BE2C (cell line): ENCODE measurements at regions not wholly inside any gene's neighbourhood (a gene's known extent, or its start where the extent isn't known, plus 50 kb on each side); places are given as distances from the start of the nearest gene placed in this dataset.

Experiments
- DNase-seq: peaks from one replicate; pipeline ENCODE4 v3.0.0-alpha.2; 2020
- H3K27me3 ChIP-seq: fragments of 250-450 bp; sonication (Bioruptor Pico); 2 replicates; pipeline ENCODE4 v1.5.1; 2020; ENCODE audit warnings: mild to moderate bottlenecking
- H3K36me3 ChIP-seq: fragments of 250-450 bp; sonication (Bioruptor Pico); 2 replicates; pipeline ENCODE4 v1.5.1; 2020; ENCODE audit warnings: mild to moderate bottlenecking
- H3K4me1 ChIP-seq: fragments of 250-450 bp; sonication (Bioruptor Pico); 2 replicates; pipeline ENCODE4 v1.5.1; 2020
- H3K4me3 ChIP-seq: 2 replicates; pipeline ENCODE4 v1.5.1; 2011; ENCODE audit warnings: low read depth, low read length
- H3K9me3 ChIP-seq: fragments of 250-450 bp; sonication (Bioruptor Pico); 2 replicates; pipeline ENCODE4 v1.5.1; 2020
- TF ChIP-seq, protein P1 (sequence below): IDR thresholded peaks from 2 replicates; pipeline ENCODE4 v1.5.1; 2012; ENCODE audit warnings: mild to moderate bottlenecking, low read depth, low read length

- Histone ChIP-seq H3K4me3 (no peak overlapping the region), H3K36me3 (no peaks in the 10 kb centered on the region), H3K27me3 (no peaks in the 10 kb centered on the region), H3K9me3 (no peaks in the 10 kb centered on the region), H3K4me1 (peaks cover 19% of the 10 kb centered on the region)
- TF ChIP-seq, protein P1, sequence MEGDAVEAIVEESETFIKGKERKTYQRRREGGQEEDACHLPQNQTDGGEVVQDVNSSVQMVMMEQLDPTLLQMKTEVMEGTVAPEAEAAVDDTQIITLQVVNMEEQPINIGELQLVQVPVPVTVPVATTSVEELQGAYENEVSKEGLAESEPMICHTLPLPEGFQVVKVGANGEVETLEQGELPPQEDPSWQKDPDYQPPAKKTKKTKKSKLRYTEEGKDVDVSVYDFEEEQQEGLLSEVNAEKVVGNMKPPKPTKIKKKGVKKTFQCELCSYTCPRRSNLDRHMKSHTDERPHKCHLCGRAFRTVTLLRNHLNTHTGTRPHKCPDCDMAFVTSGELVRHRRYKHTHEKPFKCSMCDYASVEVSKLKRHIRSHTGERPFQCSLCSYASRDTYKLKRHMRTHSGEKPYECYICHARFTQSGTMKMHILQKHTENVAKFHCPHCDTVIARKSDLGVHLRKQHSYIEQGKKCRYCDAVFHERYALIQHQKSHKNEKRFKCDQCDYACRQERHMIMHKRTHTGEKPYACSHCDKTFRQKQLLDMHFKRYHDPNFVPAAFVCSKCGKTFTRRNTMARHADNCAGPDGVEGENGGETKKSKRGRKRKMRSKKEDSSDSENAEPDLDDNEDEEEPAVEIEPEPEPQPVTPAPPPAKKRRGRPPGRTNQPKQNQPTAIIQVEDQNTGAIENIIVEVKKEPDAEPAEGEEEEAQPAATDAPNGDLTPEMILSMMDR: no peak
- DNase-seq: no peak
Measured at GRCh38 chr5:148953711-148954110, 109.2 kb downstream of the SH3TC2 start.
